Neural cell (in vitro differentiated cells): ENCODE measurements at regions not wholly inside any gene's neighbourhood (a gene's known extent, or its start where the extent isn't known, plus 50 kb on each side); places are given as distances from the start of the nearest gene placed in this dataset.

Source experiments
- H2AFZ ChIP-seq: fragments of 200-600, 300-800 bp; sonication (generic), shearing (Covaris generic); 2 replicates; pipeline ENCODE4 v1.6.0; 2014; ENCODE audit warnings: low read depth, mild to moderate bottlenecking, antibody characterized with exemption, low read length, moderate library complexity
- H3F3A ChIP-seq: fragments of 200-600 bp; shearing (Covaris generic); 2 replicates; pipeline ENCODE4 v1.6.1; 2016; ENCODE audit warnings: mild to moderate bottlenecking, moderate library complexity, mixed read lengths, antibody characterized with exemption, low read length; ENCODE audit not compliant: insufficient read depth, poor library complexity, severe bottlenecking
- H3K27ac ChIP-seq: fragments of 200-600, 300-800 bp; sonication (generic), shearing (Covaris generic); 2 replicates; pipeline ENCODE4 v1.5.1; 2014; ENCODE audit warnings: mild to moderate bottlenecking, low read length, moderate library complexity
- H3K27me3 ChIP-seq: fragments of 300-800, 200-600 bp; sonication (generic), shearing (Covaris generic); 2 replicates; pipeline ENCODE4 v1.6.0; 2014; ENCODE audit warnings: mild to moderate bottlenecking, low read depth, low read length, moderate library complexity; ENCODE audit not compliant: insufficient read depth
- H3K36me3 ChIP-seq: fragments of 300-800, 200-600 bp; sonication (generic), shearing (Covaris generic); 2 replicates; pipeline ENCODE4 v1.5.1; 2014; ENCODE audit warnings: mild to moderate bottlenecking, antibody characterized with exemption, low read length, moderate library complexity; ENCODE audit not compliant: insufficient read depth
- H3K4me2 ChIP-seq: fragments of 300-800, 200-600 bp; sonication (generic), shearing (Covaris generic); 2 replicates; pipeline ENCODE4 v1.6.0; 2014; ENCODE audit warnings: mild to moderate bottlenecking, low read length
- H3K4me3 ChIP-seq: fragments of 300-800, 200-600 bp; sonication (generic), shearing (Covaris generic); 2 replicates; pipeline ENCODE4 v1.5.1; 2014; ENCODE audit warnings: mild to moderate bottlenecking, low read length, moderate library complexity
- H3K79me2 ChIP-seq: fragments of 200-600 bp; shearing (Covaris generic); replicated peaks from 2 replicates; pipeline ENCODE4 v1.6.0; 2014; ENCODE audit warnings: mild to moderate bottlenecking, low read length, moderate library complexity; ENCODE audit not compliant: insufficient read depth
- H3K9ac ChIP-seq: fragments of 300-800, 200-600 bp; sonication (generic), shearing (Covaris generic); 2 replicates; pipeline ENCODE4 v1.6.1; 2016; ENCODE audit warnings: mild to moderate bottlenecking, low read length, mixed read lengths
- H3K9me2 ChIP-seq: fragments of 200-600 bp; shearing (Covaris generic); 2 replicates; pipeline ENCODE4 v1.6.1; 2016; ENCODE audit warnings: mild to moderate bottlenecking, low read length, mixed read lengths; ENCODE audit not compliant: insufficient read depth
- H3K9me3 ChIP-seq: fragments of 200-600, 300-800 bp; sonication (generic), shearing (Covaris generic); 2 replicates; pipeline ENCODE4 v1.6.1; 2016; ENCODE audit warnings: mild to moderate bottlenecking, mixed run types, low read length, moderate library complexity, mixed read lengths
- H4K20me1 ChIP-seq: fragments of 200-600 bp; shearing (Covaris generic); 2 replicates; pipeline ENCODE4 v1.6.1; 2016; ENCODE audit warnings: mild to moderate bottlenecking, mixed run types; ENCODE audit not compliant: insufficient read depth
- EP300 ChIP-seq: fragments of 450-650 bp; conservative IDR thresholded peaks from 2 replicates; pipeline ENCODE4 v1.6.1; 2014; ENCODE audit warnings: antibody characterized with exemption, mild to moderate bottlenecking, moderate library complexity; ENCODE audit not compliant: poor library complexity, severe bottlenecking
- EZH2 ChIP-seq: fragments of 200-600, 300-800 bp; shearing (Covaris generic), sonication (generic); IDR thresholded peaks from 2 replicates; pipeline ENCODE4 v1.6.1; 2014; ENCODE audit warnings: antibody characterized with exemption, low read length, borderline replicate concordance, mild to moderate bottlenecking; ENCODE audit not compliant: insufficient read depth, poor library complexity, severe bottlenecking
- MXI1 ChIP-seq: fragments of 450-650 bp; conservative IDR thresholded peaks from 2 replicates; pipeline ENCODE4 v1.6.1; 2014; ENCODE audit warnings: antibody characterized with exemption, mild to moderate bottlenecking; ENCODE audit not compliant: poor library complexity, severe bottlenecking
- POLR2AphosphoS5 ChIP-seq: IDR thresholded peaks from 2 replicates; pipeline ENCODE4 v1.6.1; 2012
- RAD21 ChIP-seq: fragments of 450-650 bp; conservative IDR thresholded peaks from 2 replicates; pipeline ENCODE4 v1.6.1; 2014; ENCODE audit warnings: antibody characterized with exemption, mild to moderate bottlenecking, moderate library complexity
- REST ChIP-seq: IDR thresholded peaks from 2 replicates; pipeline ENCODE4 v1.6.1; 2012; ENCODE audit warnings: borderline replicate concordance
- SMC3 ChIP-seq: fragments of 450-650 bp; conservative IDR thresholded peaks from 2 replicates; pipeline ENCODE4 v1.6.1; 2014; ENCODE audit warnings: antibody characterized with exemption, mild to moderate bottlenecking, moderate library complexity; ENCODE audit not compliant: poor library complexity
- TAF1 ChIP-seq: IDR thresholded peaks from 2 replicates; pipeline ENCODE4 v1.6.1; 2012; ENCODE audit warnings: low read depth
- TF ChIP-seq, protein P1 (sequence below): fragments of 450-650 bp; IDR thresholded peaks from 2 replicates; pipeline ENCODE4 v1.5.1; 2014; ENCODE audit warnings: antibody characterized with exemption, mild to moderate bottlenecking, moderate library complexity; ENCODE audit not compliant: poor library complexity, severe bottlenecking

DNA sequence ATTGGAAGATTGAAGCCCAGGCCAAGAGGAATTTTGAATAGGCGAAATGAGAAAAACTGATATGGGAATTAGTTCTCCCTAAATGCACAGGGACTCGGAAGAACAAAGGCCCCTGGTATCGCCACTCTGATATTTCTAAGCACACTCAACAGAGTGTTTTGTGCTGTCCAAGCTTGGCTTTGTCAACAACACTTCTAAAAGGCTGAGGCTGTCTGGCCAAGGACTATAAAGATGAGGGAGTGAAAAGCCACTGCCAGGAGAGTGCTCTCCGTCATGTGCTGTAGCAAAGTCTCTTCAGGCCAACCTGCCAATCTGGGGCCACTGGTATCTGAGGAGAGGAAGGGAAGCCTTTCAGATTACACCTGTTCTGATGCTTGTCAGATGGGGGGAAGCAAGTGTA is 611.2 kb upstream of the PIK3C3 start:
- H2AFZ ChIP-seq = no peak overlapping the region
- H4K20me1 ChIP-seq = no peaks in the 10 kb centered on the region
- H3K4me2 ChIP-seq = no peak overlapping the region
- H3K27me3 ChIP-seq = no peaks in the 10 kb centered on the region
- no peaks in the 10 kb centered on the region for H3K79me2 ChIP-seq
- no peaks in the 10 kb centered on the region for H3K9me2 ChIP-seq
- no peak overlapping the region for H3K4me3 ChIP-seq
- H3K27ac ChIP-seq = no peak overlapping the region
- no peaks in the 10 kb centered on the region for H3F3A ChIP-seq
- TF ChIP-seq TAF1 (no peak), RAD21 (no peak), EZH2 (no peak), POLR2AphosphoS5 (no peak), MXI1 (no peak)
- TF ChIP-seq, protein P1, sequence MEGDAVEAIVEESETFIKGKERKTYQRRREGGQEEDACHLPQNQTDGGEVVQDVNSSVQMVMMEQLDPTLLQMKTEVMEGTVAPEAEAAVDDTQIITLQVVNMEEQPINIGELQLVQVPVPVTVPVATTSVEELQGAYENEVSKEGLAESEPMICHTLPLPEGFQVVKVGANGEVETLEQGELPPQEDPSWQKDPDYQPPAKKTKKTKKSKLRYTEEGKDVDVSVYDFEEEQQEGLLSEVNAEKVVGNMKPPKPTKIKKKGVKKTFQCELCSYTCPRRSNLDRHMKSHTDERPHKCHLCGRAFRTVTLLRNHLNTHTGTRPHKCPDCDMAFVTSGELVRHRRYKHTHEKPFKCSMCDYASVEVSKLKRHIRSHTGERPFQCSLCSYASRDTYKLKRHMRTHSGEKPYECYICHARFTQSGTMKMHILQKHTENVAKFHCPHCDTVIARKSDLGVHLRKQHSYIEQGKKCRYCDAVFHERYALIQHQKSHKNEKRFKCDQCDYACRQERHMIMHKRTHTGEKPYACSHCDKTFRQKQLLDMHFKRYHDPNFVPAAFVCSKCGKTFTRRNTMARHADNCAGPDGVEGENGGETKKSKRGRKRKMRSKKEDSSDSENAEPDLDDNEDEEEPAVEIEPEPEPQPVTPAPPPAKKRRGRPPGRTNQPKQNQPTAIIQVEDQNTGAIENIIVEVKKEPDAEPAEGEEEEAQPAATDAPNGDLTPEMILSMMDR = no peak
- no peak overlapping the region for H3K9ac ChIP-seq
- no peaks in the 10 kb centered on the region for H3K9me3 ChIP-seq
- H3K36me3 ChIP-seq = no peaks in the 10 kb centered on the region

GRCh38 chr18:41338341-41338740 is 616.7 kb upstream of the PIK3C3 start:
- H3K79me2 ChIP-seq = no peaks in the 10 kb centered on the region
- H3K27me3 ChIP-seq = no peaks in the 10 kb centered on the region
- H3K4me3 ChIP-seq = no peak overlapping the region
- no peak overlapping the region for H3K4me2 ChIP-seq
- H3K9me3 ChIP-seq = no peaks in the 10 kb centered on the region
- H3K9ac ChIP-seq = no peak overlapping the region
- no peaks in the 10 kb centered on the region for H3K9me2 ChIP-seq
- no peak for TF ChIP-seq MXI1
- TF ChIP-seq, protein P1 = no peak
- TF ChIP-seq EP300 = no peak
- TF ChIP-seq POLR2AphosphoS5 = no peak
- H4K20me1 ChIP-seq = no peaks in the 10 kb centered on the region
- no peaks in the 10 kb centered on the region for H3F3A ChIP-seq
- no peak overlapping the region for H2AFZ ChIP-seq
- H3K36me3 ChIP-seq = no peaks in the 10 kb centered on the region
- no peak overlapping the region for H3K27ac ChIP-seq

DNA sequence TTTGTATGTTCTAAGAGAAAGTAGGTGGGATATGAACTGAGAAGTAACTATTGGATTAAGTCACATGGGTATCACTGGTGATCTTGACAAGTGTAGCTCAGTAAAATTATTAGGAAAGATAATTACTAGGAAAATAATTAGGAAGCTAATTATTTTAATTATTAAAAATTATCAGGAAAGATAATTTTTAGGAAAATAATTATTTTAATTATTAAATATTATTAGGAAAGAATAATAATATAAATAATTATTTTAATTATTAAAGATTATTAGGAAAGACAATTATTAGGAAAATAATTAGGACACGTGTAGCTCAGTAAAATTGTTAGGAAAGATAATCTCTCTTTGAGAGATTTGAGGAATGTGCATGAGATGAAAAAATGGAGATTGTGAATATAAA is 623.4 kb upstream of the PIK3C3 start:
- TF ChIP-seq REST = no peak
- TF ChIP-seq, protein P1 = no peak
- TF ChIP-seq EP300 = no peak
- TF ChIP-seq TAF1 = no peak
- no peak for TF ChIP-seq SMC3
- no peak for TF ChIP-seq EZH2
- no peak for TF ChIP-seq POLR2AphosphoS5
- no peak for TF ChIP-seq MXI1

More for the DNA sequence above, 623.4 kb upstream of the PIK3C3 start:
- Histone ChIP-seq H3K27ac (no peak overlapping the region), H3K9me3 (no peaks in the 10 kb centered on the region), H3K79me2 (no peaks in the 10 kb centered on the region), H3K9ac (no peak overlapping the region), H3K27me3 (no peaks in the 10 kb centered on the region), H3K4me3 (no peak overlapping the region), H2AFZ (no peak overlapping the region), H3K4me2 (no peak overlapping the region), H3K9me2 (no peaks in the 10 kb centered on the region), H4K20me1 (no peaks in the 10 kb centered on the region), H3F3A (no peaks in the 10 kb centered on the region), H3K36me3 (no peaks in the 10 kb centered on the region)
